Panc1 (cell line): ENCODE measurements at regions not wholly inside any gene's neighbourhood (a gene's known extent, or its start where the extent isn't known, plus 50 kb on each side); places are given as distances from the start of the nearest gene placed in this dataset.

ENCODE experiments used
- ATAC-seq: fragments of 200-7000 bp; cut with Tn5 transposase; 2 replicates; pipeline ENCODE4 v1.9.1; 2020; ENCODE audit warnings: mild to moderate bottlenecking, moderate library complexity
- BruUV-seq: library from RNA; stranded (reverse); fragments of 400-500 nt; replicated peaks from 2 replicates; lab custom pipeline; 2021; lab: Mats Ljungman, UMichigan
- CTCF ChIA-PET: fragments of 300-600 bp; sonication (Branson Sonifier 250); formaldehyde crosslinking; loops from one replicate; lab custom pipeline; 2022; ENCODE audit warnings: antibody characterized with exemption; lab: Charles Lee
- POLR2A ChIA-PET: fragments of 300-600 bp; sonication (Branson Sonifier 250); formaldehyde crosslinking; loops from one replicate; lab custom pipeline; 2022; ENCODE audit warnings: antibody characterized with exemption; lab: Charles Lee
- DNase-seq: peaks from one replicate; pipeline ENCODE4 v3.0.0-alpha.2; 2010; ENCODE audit warnings: low read depth, low spot score
- H3K27ac ChIP-seq: 2 replicates; pipeline ENCODE4 v1.5.1; 2011; ENCODE audit warnings: mild to moderate bottlenecking, low read length, inconsistent platforms
- H3K27me3 ChIP-seq: fragments of 200-500 bp; sonication (Bioruptor generic); 2 replicates; pipeline ENCODE4 v1.6.0; 2014; ENCODE audit warnings: low read length, inconsistent platforms; ENCODE audit not compliant: control insufficient read depth, insufficient read depth
- H3K36me3 ChIP-seq: fragments of 200-500 bp; sonication (Bioruptor generic); 2 replicates; pipeline ENCODE4 v1.5.1; 2014; ENCODE audit warnings: inconsistent platforms, mild to moderate bottlenecking, low read length, moderate library complexity; ENCODE audit not compliant: control insufficient read depth, insufficient read depth
- H3K4me1 ChIP-seq: 2 replicates; pipeline ENCODE4 v1.5.1; 2011; ENCODE audit warnings: inconsistent platforms, mild to moderate bottlenecking, low read length, moderate library complexity; ENCODE audit not compliant: control insufficient read depth, insufficient read depth
- H3K4me3 ChIP-seq, 2 experiments: 2 replicates each; pipeline ENCODE4 v1.5.1; 2011 to 2012; ENCODE audit warnings: low read depth in 2 of 2, low read length in 2 of 2, mild to moderate bottlenecking in 2 of 2, inconsistent platforms in 1 of 2, moderate library complexity in 1 of 2
- H3K9me3 ChIP-seq: fragments of 200-500 bp; sonication (Bioruptor generic); 2 replicates; pipeline ENCODE4 v1.5.1; 2014; ENCODE audit warnings: low read depth, mild to moderate bottlenecking, inconsistent platforms, low read length, moderate library complexity; ENCODE audit not compliant: control insufficient read depth, insufficient read depth
- POLR2AphosphoS5 ChIP-seq: IDR thresholded peaks from 2 replicates; pipeline ENCODE4 v1.6.1; 2012; ENCODE audit warnings: mild to moderate bottlenecking, low read depth, low read length, moderate library complexity
- SIN3A ChIP-seq: IDR thresholded peaks from 2 replicates; pipeline ENCODE4 v1.6.1; 2012; ENCODE audit warnings: low read depth, mild to moderate bottlenecking, low read length, moderate library complexity, borderline replicate concordance; ENCODE audit not compliant: insufficient read depth
- TCF7L2 ChIP-seq: IDR thresholded peaks from 2 replicates; pipeline ENCODE4 v1.6.1; 2011; ENCODE audit warnings: mild to moderate bottlenecking, low read depth, low read length, inconsistent platforms
- in situ Hi-C: cut with HindIII; loops from 2 replicates; pipeline ENCODE4 v1.10.0; 2016; ENCODE audit warnings: low sequenced_read_pairs, low pct_unique_long_range_greater_than_20kb
- intact Hi-C: fragments of 100-400 bp; cut with micrococcal nuclease; formaldehyde crosslinking; loops from one replicate; pipeline ENCODE4 v1.10.0; 2022; ENCODE audit not compliant: unreplicated experiment
- TF ChIP-seq, protein P1 (sequence below), 2 experiments: IDR thresholded peaks; 2 replicates each; pipeline ENCODE4 v1.6.1; 2011 to 2012; ENCODE audit warnings: low read depth in 2 of 2, control low read depth in 1 of 2, low read length in 1 of 2, mild to moderate bottlenecking in 1 of 2, moderate library complexity in 1 of 2; ENCODE audit not compliant: insufficient read depth in 1 of 2
- TF ChIP-seq, protein P2 (sequence below): fragments of 450-650 bp; IDR thresholded peaks from 2 replicates; pipeline ENCODE4 v1.5.1; 2017; ENCODE audit warnings: mild to moderate bottlenecking

DNA sequence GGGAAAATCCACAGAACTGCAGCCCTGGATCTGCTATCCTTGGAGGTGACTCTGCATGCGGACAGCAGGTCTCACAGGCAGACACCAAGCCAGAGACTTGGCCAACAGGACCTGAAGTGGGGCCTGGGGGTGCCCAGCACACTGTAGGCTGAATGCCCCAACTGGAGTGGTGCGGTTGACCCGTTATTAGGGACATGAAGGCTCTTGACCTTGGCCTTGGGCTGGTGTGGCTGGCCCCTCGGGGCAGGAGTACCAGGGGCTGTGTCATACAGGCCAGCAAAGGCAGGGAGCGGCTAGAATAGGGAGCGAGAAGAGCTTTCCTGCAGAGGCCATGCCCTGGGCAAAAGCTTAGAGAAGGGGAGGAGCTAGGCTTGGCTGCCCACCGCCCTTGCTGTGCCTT is 153.2 kb upstream of the MVB12B start:
- POLR2A ChIA-PET = no interaction called here
- in situ Hi-C loops = no loop called here
- DNase-seq (no peak), ATAC-seq (no peak)
- Histone ChIP-seq H3K9me3 (no peaks in the 10 kb centered on the region), H3K4me1 (no peaks in the 10 kb centered on the region), H3K4me3 (no peak overlapping the region), H3K27ac (no peak overlapping the region), H3K36me3 (no peaks in the 10 kb centered on the region), H3K27me3 (no peaks in the 10 kb centered on the region)
- TF ChIP-seq SIN3A (no peak), POLR2AphosphoS5 (no peak), TCF7L2 (no peak)
- TF ChIP-seq, protein P1, sequence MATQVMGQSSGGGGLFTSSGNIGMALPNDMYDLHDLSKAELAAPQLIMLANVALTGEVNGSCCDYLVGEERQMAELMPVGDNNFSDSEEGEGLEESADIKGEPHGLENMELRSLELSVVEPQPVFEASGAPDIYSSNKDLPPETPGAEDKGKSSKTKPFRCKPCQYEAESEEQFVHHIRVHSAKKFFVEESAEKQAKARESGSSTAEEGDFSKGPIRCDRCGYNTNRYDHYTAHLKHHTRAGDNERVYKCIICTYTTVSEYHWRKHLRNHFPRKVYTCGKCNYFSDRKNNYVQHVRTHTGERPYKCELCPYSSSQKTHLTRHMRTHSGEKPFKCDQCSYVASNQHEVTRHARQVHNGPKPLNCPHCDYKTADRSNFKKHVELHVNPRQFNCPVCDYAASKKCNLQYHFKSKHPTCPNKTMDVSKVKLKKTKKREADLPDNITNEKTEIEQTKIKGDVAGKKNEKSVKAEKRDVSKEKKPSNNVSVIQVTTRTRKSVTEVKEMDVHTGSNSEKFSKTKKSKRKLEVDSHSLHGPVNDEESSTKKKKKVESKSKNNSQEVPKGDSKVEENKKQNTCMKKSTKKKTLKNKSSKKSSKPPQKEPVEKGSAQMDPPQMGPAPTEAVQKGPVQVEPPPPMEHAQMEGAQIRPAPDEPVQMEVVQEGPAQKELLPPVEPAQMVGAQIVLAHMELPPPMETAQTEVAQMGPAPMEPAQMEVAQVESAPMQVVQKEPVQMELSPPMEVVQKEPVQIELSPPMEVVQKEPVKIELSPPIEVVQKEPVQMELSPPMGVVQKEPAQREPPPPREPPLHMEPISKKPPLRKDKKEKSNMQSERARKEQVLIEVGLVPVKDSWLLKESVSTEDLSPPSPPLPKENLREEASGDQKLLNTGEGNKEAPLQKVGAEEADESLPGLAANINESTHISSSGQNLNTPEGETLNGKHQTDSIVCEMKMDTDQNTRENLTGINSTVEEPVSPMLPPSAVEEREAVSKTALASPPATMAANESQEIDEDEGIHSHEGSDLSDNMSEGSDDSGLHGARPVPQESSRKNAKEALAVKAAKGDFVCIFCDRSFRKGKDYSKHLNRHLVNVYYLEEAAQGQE (IDR thresholded peaks at IDR 0.05; ENCODE audit: insufficient read depth in 1 of 2, low read depth in 2 of 2, low read length in 1 of 2) = no peak
- TF ChIP-seq, protein P2, sequence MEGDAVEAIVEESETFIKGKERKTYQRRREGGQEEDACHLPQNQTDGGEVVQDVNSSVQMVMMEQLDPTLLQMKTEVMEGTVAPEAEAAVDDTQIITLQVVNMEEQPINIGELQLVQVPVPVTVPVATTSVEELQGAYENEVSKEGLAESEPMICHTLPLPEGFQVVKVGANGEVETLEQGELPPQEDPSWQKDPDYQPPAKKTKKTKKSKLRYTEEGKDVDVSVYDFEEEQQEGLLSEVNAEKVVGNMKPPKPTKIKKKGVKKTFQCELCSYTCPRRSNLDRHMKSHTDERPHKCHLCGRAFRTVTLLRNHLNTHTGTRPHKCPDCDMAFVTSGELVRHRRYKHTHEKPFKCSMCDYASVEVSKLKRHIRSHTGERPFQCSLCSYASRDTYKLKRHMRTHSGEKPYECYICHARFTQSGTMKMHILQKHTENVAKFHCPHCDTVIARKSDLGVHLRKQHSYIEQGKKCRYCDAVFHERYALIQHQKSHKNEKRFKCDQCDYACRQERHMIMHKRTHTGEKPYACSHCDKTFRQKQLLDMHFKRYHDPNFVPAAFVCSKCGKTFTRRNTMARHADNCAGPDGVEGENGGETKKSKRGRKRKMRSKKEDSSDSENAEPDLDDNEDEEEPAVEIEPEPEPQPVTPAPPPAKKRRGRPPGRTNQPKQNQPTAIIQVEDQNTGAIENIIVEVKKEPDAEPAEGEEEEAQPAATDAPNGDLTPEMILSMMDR = no peak
- intact Hi-C loops = no loop called here
- CTCF ChIA-PET = interaction anchor here (0.7 kb wide), 1 partner anchor 78 kb away, joined by 3 read pairs; no protein-coding TSS in a partner anchor
- no TSS peak for BruUV-seq

DNA sequence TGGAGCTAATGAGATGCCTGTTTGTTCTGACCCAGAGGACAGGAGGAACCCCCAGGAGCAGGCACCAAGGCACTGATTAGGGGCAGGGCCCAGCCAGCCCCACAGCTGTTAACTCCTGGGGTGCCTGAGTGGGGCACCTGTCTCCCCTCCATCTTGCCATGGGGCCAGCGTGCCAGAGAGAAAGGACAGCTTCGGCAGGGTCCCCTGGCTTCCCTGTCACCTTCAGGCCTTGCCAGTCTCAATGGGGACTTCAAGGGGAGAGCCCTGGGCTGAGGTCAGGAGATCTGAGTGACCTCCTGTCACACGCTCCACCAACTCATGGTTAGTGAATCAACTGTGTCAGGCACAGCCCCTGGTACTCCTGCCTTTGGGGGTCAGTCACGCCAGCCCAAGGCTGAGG is 152.7 kb upstream of the MVB12B start:
- TF ChIP-seq, protein P1 (IDR thresholded peaks at IDR 0.05; ENCODE audit: insufficient read depth in 1 of 2, low read depth in 2 of 2, low read length in 1 of 2) = no peak
- no peak for TF ChIP-seq TCF7L2
- TF ChIP-seq SIN3A = no peak
- TF ChIP-seq, protein P2 = no peak
- no peak for TF ChIP-seq POLR2AphosphoS5
- Histone ChIP-seq H3K4me3 (no peak overlapping the region), H3K4me1 (no peaks in the 10 kb centered on the region), H3K27me3 (peaks cover 2% of the 10 kb centered on the region; the same call in 1 of the 2 replicates), H3K36me3 (no peaks in the 10 kb centered on the region), H3K9me3 (no peaks in the 10 kb centered on the region), H3K27ac (no peak overlapping the region)
- no TSS peak for BruUV-seq
- DNase-seq = no peak
- POLR2A ChIA-PET = no interaction called here
- intact Hi-C loops (no loop called here), in situ Hi-C loops (no loop called here)
- CTCF ChIA-PET = no interaction called here
- no peak for ATAC-seq
